Psoas muscle (tissue), 7 donors: ENCODE measurements at regions not wholly inside any gene's neighbourhood (a gene's known extent, or its start where the extent isn't known, plus 50 kb on each side); places are given as distances from the start of the nearest gene placed in this dataset.

Experiments
- ATAC-seq, 4 donors: fragments of 200-7000 bp; cut with Tn5 transposase; one replicate each; pipeline ENCODE4 v1.9.1; 2020; ENCODE audit warnings: moderate library complexity in 3 of 4, mild to moderate bottlenecking in 2 of 4
- DNase-seq, 2 donors: peaks; one replicate each; pipeline ENCODE4 v3.0.0-alpha.2; 2020
- H3K27ac ChIP-seq: fragments of 200-600 bp; one replicate; pipeline ENCODE4 v1.8.0; 2022
- H3K27me3 ChIP-seq, 3 donors: fragments of 200-600 bp in 1 of 3; one replicate each; pipeline versions ENCODE4 v1.6.1 to v1.8.0; 2013 to 2022; ENCODE audit warnings: low read length in 2 of 3, mild to moderate bottlenecking in 2 of 3, moderate library complexity in 1 of 3; ENCODE audit not compliant: insufficient read depth in 3 of 3
- H3K36me3 ChIP-seq, 2 donors: fragments of 200-600 bp in 1 of 2; one replicate each; pipeline versions ENCODE4 v1.6.1 to v1.8.0; 2013 to 2022; ENCODE audit warnings: low read depth in 1 of 2, mild to moderate bottlenecking in 1 of 2, moderate library complexity in 1 of 2; ENCODE audit not compliant: insufficient read depth in 1 of 2
- H3K4me1 ChIP-seq: fragments of 200-600 bp; one replicate; pipeline ENCODE4 v1.8.0; 2022
- H3K4me3 ChIP-seq: fragments of 200-600 bp; one replicate; pipeline ENCODE4 v1.8.0; 2022; ENCODE audit warnings: mild to moderate bottlenecking
- H3K9me3 ChIP-seq: fragments of 200-600 bp; one replicate; pipeline ENCODE4 v1.8.0; 2022
- CTCF ChIP-seq: fragments of 200-600 bp; IDR thresholded peaks from one replicate; pipeline ENCODE4 v1.8.0; 2022; ENCODE audit warnings: antibody characterized with exemption
- whole genome bisulfite sequencing, 3 donors: extraction: QIAGEN DNeasy Blood & Tissue Kit; methylation state at CpG; one replicate each; pipeline versions ENCODE4 v1.1.6 to v1.1.7; 2013; 5-methylcytosine and 5-hydroxymethylcytosine counted together
- intact Hi-C, 2 donors: fragments of 100-400 bp; cut with DNase I; formaldehyde crosslinking; loops; one replicate each; pipeline versions ENCODE4 v1.11.0 to v1.14.2; 2022
- donor health status: healthy with polysubstance abuse.
- donor health status: DM: no; HTN: no; CAD: no; lungs with moderate emphysema.
- donor health status: Bipolar disorder and iron deficiency.
- donor health status: healthy.
- donor health status: DM: yes; HTN: yes; CAD: no.
- donor health status: DM: no; HTN: no; CAD: no.
- donor health status: DM: yes; HTN: yes; CAD: no.

DNA sequence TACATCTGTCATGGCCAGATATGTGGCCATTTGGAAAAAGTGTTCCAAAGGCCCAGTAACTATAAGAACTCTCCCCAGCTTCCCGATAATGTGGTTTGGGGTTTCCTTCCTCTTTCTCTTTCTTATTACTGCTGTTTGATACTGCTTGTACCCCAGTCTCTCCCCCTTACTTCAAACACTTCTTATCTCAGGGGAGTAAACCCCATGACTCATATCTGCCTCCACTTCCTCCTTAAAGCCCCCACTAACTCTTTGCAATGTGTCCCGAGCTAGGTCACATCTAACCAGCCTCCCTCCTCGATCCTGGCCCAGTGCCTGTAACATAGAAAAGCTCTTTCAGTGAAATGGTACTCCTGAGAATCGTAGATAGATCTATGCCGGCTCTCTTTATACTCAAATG, 82.4 kb upstream of the STARD13 start:
- Histone ChIP-seq H3K4me1 (peaks cover 5% of the 10 kb centered on the region), H3K9me3 (no peaks in the 10 kb centered on the region), H3K27ac (no peak overlapping the region), H3K4me3 (no peak overlapping the region), H3K36me3 (no peaks in the 10 kb centered on the region), H3K27me3 (no peaks in the 10 kb centered on the region)
- ATAC-seq (no peak), DNase-seq (no peak)
- 46 to 73% (median 51%) methylated on average over 5 of the region's 5 CpGs for WGBS, 3 donors
- no peak for TF ChIP-seq CTCF
- intact Hi-C loops: no loop called here

DNA sequence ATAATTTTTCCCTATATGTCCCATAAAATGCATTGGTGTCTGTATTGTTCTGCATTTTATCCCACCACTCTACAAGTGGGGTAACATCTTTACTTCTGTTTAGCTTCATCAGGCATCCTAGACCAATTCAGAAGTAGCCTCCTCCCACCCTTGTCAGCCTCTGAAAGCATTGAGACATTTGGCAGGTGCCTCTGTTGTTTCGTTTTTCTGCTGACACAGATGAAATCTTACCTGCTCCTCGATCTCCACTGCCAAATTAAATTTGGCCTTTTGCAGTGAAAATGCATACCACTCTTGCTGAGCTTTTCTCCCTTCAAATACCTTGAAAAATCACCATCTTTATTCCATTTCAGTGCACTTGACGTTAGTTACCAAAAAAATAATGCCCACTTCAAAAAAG, 83.5 kb upstream of the STARD13 start:
- DNase-seq (no peak), ATAC-seq (no peak)
- no peaks in the 10 kb centered on the region for H3K9me3 ChIP-seq
- 41 to 52% (median 42%) methylated on average over 3 of the region's 3 CpGs for WGBS, 3 donors
- H3K4me3 ChIP-seq: no peak overlapping the region
- no peak for TF ChIP-seq CTCF
- no peaks in the 10 kb centered on the region for H3K27me3 ChIP-seq
- no peak overlapping the region for H3K27ac ChIP-seq
- peaks cover 5% of the 10 kb centered on the region for H3K4me1 ChIP-seq
- no peaks in the 10 kb centered on the region for H3K36me3 ChIP-seq
- intact Hi-C loops: no loop called here

DNA sequence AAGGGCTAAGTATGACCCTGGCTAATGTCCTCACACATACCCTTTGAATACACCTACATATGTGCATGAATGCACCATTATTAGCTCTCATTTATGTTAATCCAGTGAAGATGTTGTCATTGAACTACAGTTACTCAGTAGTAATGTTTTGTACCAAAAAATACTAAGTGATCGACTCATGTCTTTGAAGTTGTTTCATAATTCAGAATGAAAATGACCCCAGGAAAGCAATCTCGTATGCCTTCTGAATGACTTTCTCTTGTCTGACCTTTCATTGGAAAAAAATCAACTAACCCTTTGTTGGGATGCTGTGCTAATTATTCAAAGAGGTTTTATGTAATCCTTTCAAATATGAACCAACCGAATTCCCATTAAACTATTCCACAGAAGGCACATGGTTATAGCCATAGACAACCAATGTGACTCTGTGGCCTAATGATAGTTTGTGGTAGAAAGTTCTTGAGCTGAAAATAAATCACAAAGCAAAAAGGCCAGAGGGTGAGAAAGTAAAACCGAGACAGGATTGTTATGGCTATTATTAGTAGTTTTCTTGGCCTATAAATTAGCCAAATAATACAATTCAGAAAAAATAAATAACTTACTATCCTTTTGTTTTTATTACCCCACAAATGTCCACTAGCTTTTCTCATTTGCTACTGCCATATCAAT, 86.8 kb upstream of the STARD13 start:
- Histone ChIP-seq H3K9me3 (no peaks in the 10 kb centered on the region), H3K4me1 (peaks cover 5% of the 10 kb centered on the region), H3K27ac (no peak overlapping the region), H3K27me3 (no peaks in the 10 kb centered on the region), H3K36me3 (no peaks in the 10 kb centered on the region), H3K4me3 (no peak overlapping the region)
- no peak for TF ChIP-seq CTCF
- ATAC-seq: no peak
- no peak for DNase-seq
- intact Hi-C loops: no loop called here
- 59 to 73% (median 61%) methylated on average over 4 of the region's 4 CpGs for WGBS, 3 donors

DNA sequence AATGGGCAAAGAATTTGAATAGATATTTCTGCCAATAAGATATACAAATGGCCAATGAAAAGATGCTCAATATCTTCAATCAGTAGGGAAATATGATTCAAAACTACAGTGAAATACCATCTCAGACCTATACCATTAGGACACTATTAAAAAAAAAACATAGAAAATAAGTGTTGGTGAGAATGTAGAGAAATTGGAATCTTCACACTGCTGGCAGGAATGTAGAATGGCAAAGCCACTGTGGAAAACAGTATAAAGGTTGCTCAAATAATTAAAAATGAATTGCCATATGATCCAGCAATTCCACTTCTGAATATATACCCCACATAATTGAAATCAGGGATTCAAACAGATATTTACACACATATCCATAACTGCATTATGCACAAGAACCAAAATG, 88.1 kb upstream of the STARD13 start:
- H3K36me3 ChIP-seq: no peaks in the 10 kb centered on the region
- H3K4me3 ChIP-seq: no peak overlapping the region
- DNase-seq: no peak
- TF ChIP-seq CTCF: no peak
- ATAC-seq: no peak
- no peaks in the 10 kb centered on the region for H3K27me3 ChIP-seq
- no peak overlapping the region for H3K27ac ChIP-seq
- H3K9me3 ChIP-seq: no peaks in the 10 kb centered on the region
- H3K4me1 ChIP-seq: no peaks in the 10 kb centered on the region
- intact Hi-C loops: no loop called here

- 81 to 91% (median 83%) methylated on average over 1 of the region's 1 CpG for WGBS, 3 donors
Measured at GRCh38 chr13:33375421-33375820, 89.9 kb upstream of the STARD13 start.

More at GRCh38 chr13:33375421-33375820, 89.9 kb upstream of the STARD13 start:
- H3K4me3 ChIP-seq: no peak overlapping the region
- no peaks in the 10 kb centered on the region for H3K4me1 ChIP-seq
- no peaks in the 10 kb centered on the region for H3K27me3 ChIP-seq
- TF ChIP-seq CTCF: no peak
- ATAC-seq (no peak), DNase-seq (no peak)
- intact Hi-C loops: no loop called here
- H3K36me3 ChIP-seq: no peaks in the 10 kb centered on the region
- H3K9me3 ChIP-seq: no peaks in the 10 kb centered on the region
- H3K27ac ChIP-seq: no peak overlapping the region
